ENCODE measurements at regions not wholly inside any gene's neighbourhood (a gene's known extent, or its start where the extent isn't known, plus 50 kb on each side); places are given as distances from the start of the nearest gene placed in this dataset.

- Histone ChIP-seq H3K9me3 (ENCODE audit: control insufficient read depth in 3 of 3, low read length in 3 of 3) (no peaks in the 10 kb centered on the region), H3K36me3 (ENCODE audit: control insufficient read depth in 3 of 3, insufficient read depth in 3 of 3, low read length in 3 of 3) (no peaks in the 10 kb centered on the region), H3K4me1 (ENCODE audit: control insufficient read depth in 3 of 3, insufficient read depth in 3 of 3, low read length in 3 of 3) (peaks cover 11 to 21% (median 18%) of the 10 kb centered on the region in 3 donors), H3K27ac (ENCODE audit: low read depth, low read length) (no peak overlapping the region), H3K27me3 (ENCODE audit: control insufficient read depth in 3 of 3, insufficient read depth in 3 of 3, low read length in 3 of 3) (no peaks in the 10 kb centered on the region), H3K4me3 (ENCODE audit: low read length in 3 of 3) (no peak overlapping the region), H3K9ac (ENCODE audit: low read depth in 1 of 3, low read length in 3 of 3) (no peak overlapping the region)
Observed at GRCh38 chr2:217398860-217399259, 539.0 kb upstream of the TNP1 start.

GRCh38 chr2:217398101-217398500, 538.2 kb upstream of the TNP1 start:
- H3K4me3 ChIP-seq (ENCODE audit: low read length in 3 of 3), result no peak overlapping the region
- H3K27ac ChIP-seq (ENCODE audit: low read depth, low read length), result no peak overlapping the region
- no peak overlapping the region for H3K9ac ChIP-seq (ENCODE audit: low read depth in 1 of 3, low read length in 3 of 3)
- H3K9me3 ChIP-seq (ENCODE audit: control insufficient read depth in 3 of 3, low read length in 3 of 3), result no peaks in the 10 kb centered on the region
- no peaks in the 10 kb centered on the region for H3K27me3 ChIP-seq (ENCODE audit: control insufficient read depth in 3 of 3, insufficient read depth in 3 of 3, low read length in 3 of 3)
- H3K36me3 ChIP-seq (ENCODE audit: control insufficient read depth in 3 of 3, insufficient read depth in 3 of 3, low read length in 3 of 3), result no peaks in the 10 kb centered on the region
- H3K4me1 ChIP-seq (ENCODE audit: control insufficient read depth in 3 of 3, insufficient read depth in 3 of 3, low read length in 3 of 3), result peaks cover 18 to 22% (median 21%) of the 10 kb centered on the region in 3 donors

GRCh38 chr2:217396586-217396985, 536.7 kb upstream of the TNP1 start:
- Histone ChIP-seq H3K9ac (ENCODE audit: low read depth in 1 of 3, low read length in 3 of 3) (no peak overlapping the region), H3K27me3 (ENCODE audit: control insufficient read depth in 3 of 3, insufficient read depth in 3 of 3, low read length in 3 of 3) (no peaks in the 10 kb centered on the region), H3K36me3 (ENCODE audit: control insufficient read depth in 3 of 3, insufficient read depth in 3 of 3, low read length in 3 of 3) (no peaks in the 10 kb centered on the region), H3K9me3 (ENCODE audit: control insufficient read depth in 3 of 3, low read length in 3 of 3) (no peaks in the 10 kb centered on the region), H3K4me1 (ENCODE audit: control insufficient read depth in 3 of 3, insufficient read depth in 3 of 3, low read length in 3 of 3) (peaks cover 14 to 17% (median 17%) of the 10 kb centered on the region in 3 donors), H3K27ac (ENCODE audit: low read depth, low read length) (peak overlapping the region; percentile 1), H3K4me3 (ENCODE audit: low read length in 3 of 3) (no peak overlapping the region)

- no peaks in the 10 kb centered on the region for H3K9me3 ChIP-seq (ENCODE audit: control insufficient read depth in 3 of 3, low read length in 3 of 3)
- no peaks in the 10 kb centered on the region for H3K36me3 ChIP-seq (ENCODE audit: control insufficient read depth in 3 of 3, insufficient read depth in 3 of 3, low read length in 3 of 3)
- H3K27ac ChIP-seq (ENCODE audit: low read depth, low read length), result peak overlapping the region; percentile 1
- H3K9ac ChIP-seq (ENCODE audit: low read depth in 1 of 3, low read length in 3 of 3), result no peak overlapping the region
- no peaks in the 10 kb centered on the region for H3K27me3 ChIP-seq (ENCODE audit: control insufficient read depth in 3 of 3, insufficient read depth in 3 of 3, low read length in 3 of 3)
- H3K4me1 ChIP-seq (ENCODE audit: control insufficient read depth in 3 of 3, insufficient read depth in 3 of 3, low read length in 3 of 3), result peaks cover 14 to 17% (median 17%) of the 10 kb centered on the region in 3 donors
- no peak overlapping the region for H3K4me3 ChIP-seq (ENCODE audit: low read length in 3 of 3)
Observed at GRCh38 chr2:217396165-217396564, 536.3 kb upstream of the TNP1 start.

GRCh38 chr2:217394510-217395351, 534.9 kb upstream of the TNP1 start:
- H3K27me3 ChIP-seq (ENCODE audit: control insufficient read depth in 3 of 3, insufficient read depth in 3 of 3, low read length in 3 of 3), result no peaks in the 10 kb centered on the region
- no peaks in the 10 kb centered on the region for H3K36me3 ChIP-seq (ENCODE audit: control insufficient read depth in 3 of 3, insufficient read depth in 3 of 3, low read length in 3 of 3)
- H3K4me3 ChIP-seq (ENCODE audit: low read length in 3 of 3), result no peak overlapping the region
- H3K9ac ChIP-seq (ENCODE audit: low read depth in 1 of 3, low read length in 3 of 3), result no peak overlapping the region
- peaks cover 14 to 17% (median 17%) of the 10 kb centered on the region in 3 donors for H3K4me1 ChIP-seq (ENCODE audit: control insufficient read depth in 3 of 3, insufficient read depth in 3 of 3, low read length in 3 of 3)
- no peak overlapping the region for H3K27ac ChIP-seq (ENCODE audit: low read depth, low read length)
- H3K9me3 ChIP-seq (ENCODE audit: control insufficient read depth in 3 of 3, low read length in 3 of 3), result no peaks in the 10 kb centered on the region

GRCh38 chr2:217393585-217394032, 533.7 kb upstream of the TNP1 start:
- H3K9ac ChIP-seq (ENCODE audit: low read depth in 1 of 3, low read length in 3 of 3), result no peak overlapping the region
- no peaks in the 10 kb centered on the region for H3K9me3 ChIP-seq (ENCODE audit: control insufficient read depth in 3 of 3, low read length in 3 of 3)
- peak overlapping the region; percentile 10 for H3K27ac ChIP-seq (ENCODE audit: low read depth, low read length)

GRCh38 chr2:217392930-217393584, 533.2 kb upstream of the TNP1 start:
- H3K4me3 ChIP-seq (ENCODE audit: low read length in 3 of 3), result no peak overlapping the region
- H3K9me3 ChIP-seq (ENCODE audit: control insufficient read depth in 3 of 3, low read length in 3 of 3), result no peaks in the 10 kb centered on the region
- H3K4me1 ChIP-seq (ENCODE audit: control insufficient read depth in 3 of 3, insufficient read depth in 3 of 3, low read length in 3 of 3), result peaks cover 14 to 18% (median 17%) of the 10 kb centered on the region in 3 donors
- H3K27me3 ChIP-seq (ENCODE audit: control insufficient read depth in 3 of 3, insufficient read depth in 3 of 3, low read length in 3 of 3), result no peaks in the 10 kb centered on the region
- peak overlapping the region; percentile 10 for H3K27ac ChIP-seq (ENCODE audit: low read depth, low read length)
- no peaks in the 10 kb centered on the region for H3K36me3 ChIP-seq (ENCODE audit: control insufficient read depth in 3 of 3, insufficient read depth in 3 of 3, low read length in 3 of 3)
- H3K9ac ChIP-seq (ENCODE audit: low read depth in 1 of 3, low read length in 3 of 3), result no peak overlapping the region

More at GRCh38 chr2:217393585-217394032, 533.7 kb upstream of the TNP1 start:
- H3K27me3 ChIP-seq (ENCODE audit: control insufficient read depth in 3 of 3, insufficient read depth in 3 of 3, low read length in 3 of 3), result no peaks in the 10 kb centered on the region
- H3K36me3 ChIP-seq (ENCODE audit: control insufficient read depth in 3 of 3, insufficient read depth in 3 of 3, low read length in 3 of 3), result no peaks in the 10 kb centered on the region
- H3K4me1 ChIP-seq (ENCODE audit: control insufficient read depth in 3 of 3, insufficient read depth in 3 of 3, low read length in 3 of 3), result peaks cover 14 to 17% (median 17%) of the 10 kb centered on the region in 3 donors
- H3K4me3 ChIP-seq (ENCODE audit: low read length in 3 of 3), result peak overlapping the region in 1 of 3 donors; percentile 33

GRCh38 chr2:217387776-217388387, 528.0 kb upstream of the TNP1 start:
- Histone ChIP-seq H3K9me3 (ENCODE audit: control insufficient read depth in 3 of 3, low read length in 3 of 3) (no peaks in the 10 kb centered on the region), H3K4me3 (ENCODE audit: low read length in 3 of 3) (no peak overlapping the region), H3K36me3 (ENCODE audit: control insufficient read depth in 3 of 3, insufficient read depth in 3 of 3, low read length in 3 of 3) (no peaks in the 10 kb centered on the region), H3K27me3 (ENCODE audit: control insufficient read depth in 3 of 3, insufficient read depth in 3 of 3, low read length in 3 of 3) (no peaks in the 10 kb centered on the region), H3K9ac (ENCODE audit: low read depth in 1 of 3, low read length in 3 of 3) (no peak overlapping the region), H3K27ac (ENCODE audit: low read depth, low read length) (peak overlapping the region; percentile 52), H3K4me1 (ENCODE audit: control insufficient read depth in 3 of 3, insufficient read depth in 3 of 3, low read length in 3 of 3) (peaks cover 0 to 11% (median 6%) of the 10 kb centered on the region in 3 donors)

- H3K9me3 ChIP-seq (ENCODE audit: control insufficient read depth in 3 of 3, low read length in 3 of 3), result no peaks in the 10 kb centered on the region
- H3K4me3 ChIP-seq (ENCODE audit: low read length in 3 of 3), result no peak overlapping the region
- H3K27ac ChIP-seq (ENCODE audit: low read depth, low read length), result no peak overlapping the region
- no peaks in the 10 kb centered on the region for H3K36me3 ChIP-seq (ENCODE audit: control insufficient read depth in 3 of 3, insufficient read depth in 3 of 3, low read length in 3 of 3)
- H3K27me3 ChIP-seq (ENCODE audit: control insufficient read depth in 3 of 3, insufficient read depth in 3 of 3, low read length in 3 of 3), result no peaks in the 10 kb centered on the region
- peaks cover 0 to 11% (median 6%) of the 10 kb centered on the region in 3 donors for H3K4me1 ChIP-seq (ENCODE audit: control insufficient read depth in 3 of 3, insufficient read depth in 3 of 3, low read length in 3 of 3)
- H3K9ac ChIP-seq (ENCODE audit: low read depth in 1 of 3, low read length in 3 of 3), result no peak overlapping the region
Observed at GRCh38 chr2:217386041-217386440, 526.2 kb upstream of the TNP1 start.
